GM21526 (cell line): ENCODE measurements at regions not wholly inside any gene's neighbourhood (a gene's known extent, or its start where the extent isn't known, plus 50 kb on each side); places are given as distances from the start of the nearest gene placed in this dataset.

Source experiments
- ATAC-seq: cut with Tn5 transposase; IDR thresholded peaks from one replicate; pipeline ENCODE4 v1.9.1; 2021; ENCODE audit warnings: moderate library complexity; ENCODE audit not compliant: unreplicated experiment, low FRiP score

DNA sequence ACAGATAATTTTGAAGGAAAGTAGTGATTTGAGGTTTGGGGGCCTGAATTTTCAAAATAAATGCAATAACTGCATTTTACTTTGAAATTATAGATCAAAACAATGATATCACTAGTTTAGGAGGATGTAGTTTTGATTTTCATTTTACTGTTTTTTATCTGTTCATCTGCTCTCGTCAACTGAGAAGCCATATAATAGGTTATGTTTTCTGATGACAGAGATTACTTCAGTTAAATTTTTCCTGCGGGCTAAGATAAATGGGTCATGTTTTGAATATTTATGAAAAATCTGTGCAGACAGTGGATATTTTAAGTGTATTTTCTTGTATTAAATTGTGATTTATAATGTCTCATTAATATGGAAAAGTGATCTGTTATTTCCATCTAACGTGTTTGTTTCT is 573.4 kb downstream of the CPS1 start:
- ATAC-seq: no peak

DNA sequence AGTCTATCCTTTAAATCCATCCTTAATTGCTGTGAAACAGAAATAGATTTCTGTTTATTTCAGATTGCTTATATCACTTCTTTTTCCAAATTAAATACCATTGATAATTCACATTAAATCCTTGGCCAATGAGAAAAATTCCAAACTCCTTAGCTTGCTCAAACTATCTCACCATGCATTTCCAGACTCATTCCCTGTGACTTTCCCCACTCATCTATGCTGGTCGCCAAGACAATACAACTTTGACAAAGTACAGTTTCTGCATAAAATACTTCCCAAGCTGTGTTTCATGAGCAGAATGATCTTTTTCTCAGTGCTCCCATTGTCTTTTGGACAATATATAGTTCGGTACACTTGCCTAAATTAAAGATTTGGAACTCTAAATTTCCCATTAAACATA is 575.6 kb downstream of the CPS1 start:
- no peak for ATAC-seq

DNA sequence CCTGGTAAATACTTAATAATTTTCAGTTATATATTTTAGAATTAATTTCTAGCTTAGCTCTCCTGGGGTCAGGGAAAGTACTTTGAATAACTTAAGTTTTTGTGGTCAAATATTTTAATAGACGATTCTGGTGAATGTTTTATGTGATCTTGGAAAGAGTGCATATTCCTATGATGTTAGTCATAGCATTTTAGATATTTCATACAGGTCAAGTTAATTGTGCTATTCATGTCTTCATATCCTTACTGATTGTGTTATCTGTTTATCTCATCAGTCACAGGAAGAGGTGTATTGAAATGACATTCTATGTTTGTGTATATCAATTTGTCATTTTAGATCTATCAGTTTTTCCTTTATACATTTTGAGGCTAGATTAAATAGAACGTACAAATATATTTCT is 576.2 kb downstream of the CPS1 start:
- no peak for ATAC-seq

DNA sequence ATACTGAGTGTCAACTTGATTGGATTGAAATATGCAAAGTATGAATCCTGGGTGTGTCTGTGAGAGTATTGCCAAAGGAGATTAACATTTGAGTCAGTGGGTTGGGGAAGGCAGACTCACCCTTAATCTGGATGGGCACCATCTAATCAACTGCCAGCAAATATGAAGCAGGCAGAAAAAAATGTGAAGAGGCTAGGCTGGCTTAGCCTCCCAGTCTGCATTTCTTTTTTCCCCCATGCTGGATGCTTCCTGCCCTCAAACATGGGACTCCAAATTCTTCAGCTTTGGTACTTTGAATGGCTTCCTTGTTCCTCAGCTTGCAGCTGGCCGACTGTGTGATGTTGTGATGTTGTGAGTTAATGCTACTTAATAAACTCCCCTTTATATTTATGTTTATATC is 577.4 kb downstream of the CPS1 start:
- no peak for ATAC-seq

DNA sequence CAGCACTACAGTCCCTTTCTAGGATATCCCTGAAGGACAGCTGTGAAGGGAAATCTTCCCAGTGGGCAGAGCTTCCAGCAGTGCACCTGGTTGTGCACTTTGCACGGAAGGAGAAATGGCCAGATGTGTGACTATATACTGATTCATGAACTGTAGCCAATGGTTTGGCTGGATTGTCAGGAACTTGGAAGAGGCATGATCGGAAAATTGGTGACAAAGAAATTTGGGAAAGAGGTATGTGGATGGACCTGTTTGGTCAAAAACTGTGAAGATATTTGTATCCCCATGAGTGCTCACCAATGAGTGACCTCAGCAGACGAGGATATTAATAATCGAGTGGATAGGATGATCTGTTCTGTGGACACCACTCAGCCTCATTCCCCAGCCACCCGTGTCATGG is 582.2 kb downstream of the CPS1 start:
- no peak for ATAC-seq

DNA sequence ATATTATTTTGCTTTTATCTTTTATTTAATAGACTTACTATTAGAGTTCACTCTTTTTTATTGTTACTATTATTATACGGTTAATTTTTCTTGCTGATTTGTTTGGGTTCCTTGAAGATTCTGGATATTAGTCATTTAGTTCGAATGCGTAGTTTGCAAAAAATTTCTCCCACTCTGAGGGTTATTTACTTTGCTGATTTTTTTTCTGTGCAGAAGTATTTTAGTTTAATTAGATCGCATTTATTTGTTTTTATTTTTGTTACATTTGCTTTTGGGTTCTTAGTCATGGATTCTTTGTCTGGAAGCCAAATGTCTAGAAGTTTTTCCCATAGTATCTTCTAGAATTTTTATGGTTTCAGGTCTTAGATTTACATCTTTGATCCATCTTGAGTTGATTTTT is 585.2 kb downstream of the CPS1 start:
- ATAC-seq: no peak

DNA sequence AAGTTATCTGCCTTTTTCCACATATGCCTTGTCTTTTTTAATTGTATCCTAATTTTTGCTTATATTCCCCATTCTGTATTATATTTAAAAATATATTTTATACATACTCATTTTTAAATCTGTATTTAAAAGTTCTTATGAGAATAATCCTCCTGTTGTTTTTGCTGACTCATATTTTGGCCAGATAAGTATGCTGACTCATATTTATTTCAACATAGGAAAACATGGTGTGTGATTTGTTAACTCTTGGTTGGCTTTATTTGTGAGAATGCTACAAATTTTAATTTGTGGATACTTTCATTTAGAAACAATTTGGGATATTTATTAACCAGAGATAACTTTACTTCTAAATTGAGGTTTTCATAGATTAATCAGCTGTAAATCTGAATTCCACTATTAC is 587.7 kb downstream of the CPS1 start:
- ATAC-seq: no peak

DNA sequence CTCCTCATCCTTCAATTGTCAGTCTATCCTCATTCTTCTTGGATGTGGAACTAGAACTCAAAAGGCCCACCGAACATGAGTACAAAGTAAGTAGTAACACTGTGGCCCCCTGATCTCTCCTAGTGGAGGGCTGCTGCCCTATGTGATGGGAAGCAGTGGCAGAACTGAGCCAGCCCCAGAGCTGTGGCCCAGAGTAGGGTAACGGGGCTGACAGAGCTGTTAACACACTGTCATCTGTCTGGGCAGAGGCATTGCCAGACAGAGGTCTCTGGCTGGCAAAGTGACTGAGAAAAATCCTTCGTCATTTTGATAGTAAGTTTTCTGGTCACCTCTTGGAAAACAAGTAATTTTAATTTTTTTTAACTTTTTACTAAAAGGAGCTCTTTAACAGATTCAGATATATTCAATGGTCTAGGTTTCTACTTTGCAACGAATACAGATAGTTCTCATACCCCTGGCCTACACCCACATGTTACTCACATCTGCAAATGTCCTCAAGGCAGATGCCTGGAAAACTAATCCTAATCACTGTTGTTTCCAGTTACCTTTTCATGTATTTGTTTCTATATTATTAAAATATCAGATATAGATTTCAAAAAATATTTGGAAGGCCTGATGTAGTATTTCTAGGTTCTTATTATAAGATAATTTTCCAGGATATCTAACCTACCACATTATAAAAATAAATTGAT is 588.7 kb downstream of the CPS1 start:
- no peak for ATAC-seq

DNA sequence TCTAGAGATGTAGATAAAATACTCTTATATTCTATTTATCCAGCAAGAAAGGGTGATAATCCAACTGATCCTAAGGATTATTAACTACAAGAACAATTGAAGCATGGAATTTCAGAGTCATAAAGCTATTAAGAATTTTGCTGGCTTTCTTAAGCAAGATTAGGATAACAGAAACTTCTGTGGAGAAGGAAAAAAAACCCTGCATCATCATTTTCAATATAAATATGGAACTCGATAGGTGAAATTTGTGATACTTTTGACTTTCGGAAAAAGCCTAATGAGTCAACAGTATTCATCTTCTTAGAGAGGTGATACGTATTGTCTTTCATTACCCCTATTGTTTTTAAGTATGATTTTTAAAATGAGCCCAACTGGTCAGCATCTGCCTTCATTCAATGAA is 593.3 kb downstream of the CPS1 start:
- no peak for ATAC-seq

DNA sequence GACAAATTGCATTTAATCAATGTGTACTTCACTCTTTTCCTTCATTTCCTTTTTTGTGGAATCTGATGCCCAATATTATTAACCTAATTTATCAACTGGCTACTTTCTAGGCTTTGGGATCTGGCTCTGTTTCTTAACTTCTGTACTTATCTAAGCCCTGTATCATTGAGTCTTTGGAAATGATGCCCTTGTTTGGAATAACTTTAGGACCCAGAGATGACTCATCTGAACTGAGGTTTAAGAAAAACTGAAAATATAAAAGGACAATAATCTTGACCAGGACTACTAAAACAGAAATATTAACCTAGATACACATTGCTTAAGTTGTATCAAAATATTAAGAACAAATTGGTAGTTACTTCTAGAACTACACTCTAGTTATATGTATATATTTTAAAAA is 600.8 kb downstream of the CPS1 start:
- no peak for ATAC-seq

DNA sequence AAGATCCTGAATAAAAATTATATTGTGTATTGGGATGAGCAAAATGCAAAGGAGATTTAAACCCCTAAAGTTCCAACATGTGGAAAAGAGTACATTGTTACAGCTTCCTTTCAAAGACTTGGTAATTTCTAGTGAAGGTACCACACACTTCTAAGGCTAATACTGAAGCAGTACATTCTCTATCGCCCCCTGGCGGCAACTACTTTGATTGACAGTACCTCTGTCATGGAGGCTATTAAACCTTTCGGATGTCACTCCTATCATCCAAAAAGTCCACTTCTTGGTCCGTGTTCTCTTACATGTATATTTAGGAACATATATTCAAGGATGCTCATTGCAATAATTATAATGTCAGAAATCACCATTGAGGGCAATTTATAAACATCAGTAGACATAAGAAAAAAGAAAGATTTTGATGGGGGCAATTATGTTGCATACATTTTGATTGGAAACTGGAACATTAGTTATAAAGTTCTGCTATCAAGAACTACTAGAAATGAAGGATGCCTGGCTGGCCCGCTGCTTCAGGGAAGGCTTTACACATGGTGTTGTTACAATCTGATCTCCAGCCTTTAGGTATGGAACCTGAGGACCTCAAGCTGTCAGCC is 601.6 kb downstream of the CPS1 start:
- peak; percentile 99 for ATAC-seq

DNA sequence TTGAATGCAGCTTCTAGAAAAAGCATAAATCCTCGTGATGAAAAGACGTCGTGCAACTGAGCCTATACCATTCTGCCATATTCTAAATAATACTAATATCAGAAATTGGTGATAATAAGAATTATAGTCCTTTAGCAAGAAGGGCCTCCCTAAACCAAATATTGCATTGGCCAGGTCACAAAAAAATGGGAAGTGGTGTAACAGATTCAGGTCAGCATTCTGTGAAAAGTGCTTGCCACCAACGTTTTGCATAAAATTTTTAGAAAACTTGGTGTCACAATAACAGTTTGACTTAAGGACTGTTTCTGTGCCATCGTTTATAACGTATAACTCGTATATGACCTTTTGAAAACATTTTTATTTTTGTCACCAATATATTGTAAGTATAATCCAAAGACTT is 603.6 kb downstream of the CPS1 start:
- no peak for ATAC-seq

DNA sequence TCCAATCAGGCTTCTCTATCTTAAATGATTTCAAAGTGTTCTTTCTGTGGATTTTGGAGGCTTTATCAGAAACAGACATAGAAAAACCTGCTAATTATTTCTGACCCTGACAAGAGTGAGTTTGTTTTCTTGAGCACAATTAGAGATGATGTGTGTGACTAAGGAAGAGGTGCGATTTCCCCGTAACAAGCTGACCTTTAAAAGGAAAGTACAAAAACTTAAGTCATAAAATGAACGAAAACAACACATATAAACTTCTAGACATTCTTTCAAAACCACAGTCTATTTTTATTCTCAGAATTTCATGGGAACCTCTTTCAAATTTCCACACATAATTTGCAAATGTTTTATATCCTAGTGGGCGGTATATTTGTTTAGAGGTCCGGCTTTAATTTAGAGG is 604.8 kb downstream of the CPS1 start:
- ATAC-seq: no peak

DNA sequence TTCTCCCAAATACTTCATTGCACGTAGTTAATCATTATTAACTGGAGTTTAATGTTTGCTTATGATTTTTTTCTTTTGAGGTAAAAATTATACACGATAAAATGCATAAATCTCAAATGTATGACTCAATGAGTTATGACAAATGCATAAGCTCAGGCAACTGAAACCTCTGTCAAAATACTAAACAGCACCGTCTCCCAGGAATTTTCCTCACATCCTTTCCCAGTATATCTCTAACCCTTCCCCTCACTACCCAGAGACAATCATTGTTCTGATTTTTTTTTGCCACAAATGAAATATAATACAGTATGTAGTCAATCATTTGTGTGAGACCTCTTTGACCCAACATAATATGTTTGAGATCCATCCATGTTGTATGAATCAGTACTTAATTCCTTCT is 606.5 kb downstream of the CPS1 start:
- ATAC-seq: no peak

DNA sequence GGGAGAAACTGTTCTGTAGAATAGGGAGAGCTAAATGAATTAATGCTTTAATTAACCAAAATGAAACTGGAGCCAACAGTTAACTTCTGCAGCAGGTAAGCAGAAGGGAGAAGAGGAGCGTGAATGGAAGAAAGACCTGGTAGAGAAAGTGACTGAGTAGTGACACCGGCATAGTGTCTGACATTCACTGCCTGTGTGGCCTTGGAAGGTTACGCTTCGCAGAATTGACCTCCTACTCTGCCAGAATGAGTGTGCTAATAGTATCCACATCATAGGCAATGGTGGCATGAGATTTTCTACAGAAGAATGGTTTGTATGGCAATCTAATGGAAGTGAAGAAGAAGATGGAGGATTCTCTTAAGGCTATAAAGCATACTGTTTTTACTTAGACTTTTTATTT is 614.4 kb downstream of the CPS1 start:
- ATAC-seq: no peak

DNA sequence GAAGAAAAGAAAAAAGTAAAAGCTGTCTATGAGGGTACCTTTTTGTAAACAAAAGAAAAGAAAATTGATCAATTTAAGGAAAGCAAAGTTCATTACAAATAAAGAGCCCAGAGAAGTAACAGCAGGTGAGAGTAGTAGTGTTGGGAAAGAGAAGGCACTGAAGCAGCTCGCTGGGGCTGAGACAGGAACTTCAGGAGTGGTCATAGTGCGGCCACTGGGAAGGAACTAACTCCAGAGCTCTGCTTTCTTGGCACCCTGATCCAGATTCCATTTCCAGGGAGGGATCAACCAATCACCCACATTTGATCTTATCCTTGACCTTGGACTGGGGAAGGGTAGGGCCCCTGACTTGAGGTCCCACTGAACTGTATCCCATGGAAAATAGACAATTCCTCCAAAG is 617.6 kb downstream of the CPS1 start:
- ATAC-seq: no peak

DNA sequence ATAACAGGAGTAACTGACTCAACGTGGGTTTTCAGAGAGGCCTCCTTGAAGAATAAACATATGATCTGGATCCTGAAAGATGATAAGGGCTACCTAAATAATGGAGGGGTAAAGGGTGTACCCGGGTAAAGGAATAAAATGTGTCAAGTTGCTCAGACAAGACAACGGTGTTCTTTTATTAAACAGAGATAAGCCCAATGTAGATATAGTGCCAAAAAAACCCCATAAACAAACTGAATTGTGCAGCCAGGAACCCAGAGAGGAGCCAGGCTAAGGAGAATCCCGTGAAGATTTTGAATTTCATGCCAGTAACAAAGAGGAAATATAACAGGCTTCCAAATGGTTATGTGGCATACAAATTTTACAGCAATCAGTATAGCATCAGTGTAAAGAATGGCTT is 618.2 kb downstream of the CPS1 start:
- no peak for ATAC-seq

DNA sequence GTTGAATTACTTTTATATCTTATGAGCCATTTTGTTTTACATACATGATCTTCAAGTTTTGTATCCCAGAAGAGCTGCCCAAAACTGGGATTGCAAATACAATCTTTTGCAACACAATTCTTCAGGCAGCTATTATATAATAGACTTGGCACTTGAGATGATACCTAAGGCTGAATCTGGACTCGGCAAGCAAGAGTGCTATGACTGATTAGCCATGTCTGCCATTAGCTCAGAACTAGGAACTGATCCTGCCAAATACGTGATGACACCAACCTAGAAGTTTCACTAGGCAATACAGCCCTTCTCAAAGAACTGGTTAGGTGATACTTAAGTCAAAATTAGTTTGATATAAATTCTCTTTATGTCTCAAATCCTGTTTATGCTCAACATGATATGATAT is 619.6 kb downstream of the CPS1 start:
- ATAC-seq: no peak

DNA sequence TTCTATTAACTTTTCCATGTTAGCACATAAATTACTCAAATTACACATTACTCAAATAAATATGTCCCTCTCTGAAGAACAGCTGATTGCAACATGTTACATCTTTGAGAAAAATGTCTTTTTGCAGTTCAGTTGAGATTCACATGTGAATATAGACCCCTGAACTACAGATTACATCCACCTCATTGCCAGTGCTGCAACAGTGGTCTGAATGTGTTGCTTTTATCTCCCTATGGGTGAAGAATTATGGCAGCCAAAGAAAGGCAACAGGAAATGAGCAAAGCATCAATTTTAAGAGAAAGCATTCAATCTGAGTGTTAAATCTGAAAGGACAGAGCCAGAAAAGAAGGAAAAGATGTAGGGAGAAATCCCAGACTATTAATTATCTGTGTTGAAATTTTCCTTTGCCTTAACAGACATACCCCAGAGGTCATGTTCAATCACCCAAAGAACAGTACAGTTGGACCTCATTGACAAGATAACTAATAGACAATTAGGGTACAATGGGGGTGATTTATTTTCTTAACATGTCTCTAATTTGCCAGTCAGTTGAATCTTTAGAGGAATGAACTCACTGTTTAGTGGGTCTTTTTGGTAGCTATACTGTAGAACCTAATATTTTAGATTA is 620.2 kb downstream of the CPS1 start:
- ATAC-seq: no peak

DNA sequence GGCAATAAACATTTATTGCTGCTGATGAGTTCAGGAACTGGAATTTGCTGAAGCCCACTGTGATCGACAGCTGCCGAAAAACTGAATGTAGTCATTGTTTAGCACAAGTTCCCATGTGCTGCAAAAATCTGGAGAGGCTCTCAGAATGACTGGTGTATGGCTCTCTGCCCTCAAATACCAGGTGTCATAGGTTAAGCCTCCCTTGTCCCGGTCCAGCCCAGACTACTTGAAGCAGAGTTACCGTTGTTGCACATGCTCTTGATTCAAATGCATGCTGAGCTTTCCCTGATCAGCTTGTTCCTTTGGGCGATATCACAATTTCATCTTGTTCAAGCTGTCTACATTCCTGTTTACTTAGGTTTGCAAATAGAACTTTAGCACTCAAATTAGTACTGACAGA is 625.2 kb downstream of the CPS1 start:
- no peak for ATAC-seq

DNA sequence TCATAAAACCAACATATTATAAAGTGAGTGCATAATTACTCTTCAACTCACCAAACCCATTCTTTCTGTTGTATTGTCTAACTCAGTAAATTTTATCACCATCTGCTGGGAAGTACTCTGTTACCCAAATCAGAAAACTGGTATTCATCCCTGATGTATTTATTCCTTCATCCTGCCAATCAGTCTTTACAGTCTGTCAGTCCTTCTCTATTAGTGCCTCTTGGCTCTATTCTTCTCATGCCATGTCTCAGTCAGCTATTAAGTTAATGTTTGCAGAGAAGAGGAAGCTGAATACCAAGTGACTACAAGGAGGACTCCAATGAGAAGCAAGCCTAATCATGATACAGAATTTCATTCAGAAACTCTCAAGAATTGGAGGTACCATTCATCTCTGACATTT is 631.2 kb downstream of the CPS1 start:
- ATAC-seq: no peak

DNA sequence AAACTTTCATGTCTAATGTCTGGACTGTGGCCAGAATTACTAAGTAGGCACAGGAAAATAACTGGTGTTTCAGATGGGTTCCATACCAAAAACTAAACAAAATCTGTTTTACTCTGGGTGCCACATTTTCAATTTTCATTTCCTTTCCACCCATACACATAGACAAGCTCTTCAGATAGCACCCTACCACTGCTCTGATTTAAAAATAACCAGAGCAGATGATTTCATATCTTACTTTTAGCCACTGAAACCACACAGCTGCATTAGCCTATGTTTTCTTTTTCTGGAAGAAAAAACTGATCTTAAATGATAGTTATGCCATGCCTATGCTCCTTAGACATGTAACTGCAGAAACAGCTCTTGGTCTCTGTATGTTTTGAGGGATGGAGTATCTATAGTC is 647.6 kb downstream of the CPS1 start:
- ATAC-seq: peak; percentile 99
